Parathyroid adenoma (tissue), 2 donors: ENCODE measurements at regions not wholly inside any gene's neighbourhood (a gene's known extent, or its start where the extent isn't known, plus 50 kb on each side); places are given as distances from the start of the nearest gene placed in this dataset.

Experiments
- H2AFZ ChIP-seq: fragments of 300-600 bp; sonication (generic); one replicate; pipeline ENCODE4 v1.7.0; 2017; ENCODE audit warnings: antibody characterized with exemption, mild to moderate bottlenecking
- H3K27ac ChIP-seq: fragments of 300-600 bp; sonication (generic); one replicate; pipeline ENCODE4 v1.7.0; 2017
- H3K27me3 ChIP-seq: fragments of 300-600 bp; sonication (generic); one replicate; pipeline ENCODE4 v1.7.0; 2017; ENCODE audit warnings: low read length; ENCODE audit not compliant: control insufficient read depth, insufficient read depth
- H3K36me3 ChIP-seq: fragments of 300-600 bp; sonication (generic); one replicate; pipeline ENCODE4 v1.7.0; 2017; ENCODE audit warnings: low read length; ENCODE audit not compliant: control insufficient read depth, insufficient read depth
- H3K4me1 ChIP-seq: fragments of 300-600 bp; sonication (generic); one replicate; pipeline ENCODE4 v1.7.0; 2017; ENCODE audit warnings: control low read depth
- H3K4me2 ChIP-seq: fragments of 300-600 bp; sonication (generic); one replicate; pipeline ENCODE4 v1.7.0; 2017; ENCODE audit warnings: low read length
- H3K4me3 ChIP-seq: fragments of 300-600 bp; sonication (generic); one replicate; pipeline ENCODE4 v1.7.0; 2017; ENCODE audit warnings: low read depth, low read length
- H3K79me2 ChIP-seq: fragments of 300-600 bp; sonication (generic); one replicate; pipeline ENCODE4 v1.7.0; 2017; ENCODE audit warnings: control low read depth
- H3K9ac ChIP-seq: fragments of 300-600 bp; sonication (generic); one replicate; pipeline ENCODE4 v1.7.0; 2017; ENCODE audit warnings: mild to moderate bottlenecking
- H3K9me3 ChIP-seq: fragments of 300-600 bp; sonication (generic); one replicate; pipeline ENCODE4 v1.7.0; 2017; ENCODE audit warnings: low read length; ENCODE audit not compliant: control insufficient read depth
- CTCF ChIP-seq: fragments of 300-600 bp; sonication (generic); IDR thresholded peaks from one replicate; pipeline ENCODE4 v1.7.0; 2017; ENCODE audit warnings: antibody characterized with exemption, mild to moderate bottlenecking
- donor health status: primary hyperparathyroidism.

GRCh38 chr7:130843703-130844102 lies 109.7 kb upstream of the KLF14 start:
- TF ChIP-seq CTCF = no peak
- Histone ChIP-seq H3K27ac (no peak overlapping the region), H3K36me3 (no peaks in the 10 kb centered on the region), H3K79me2 (no peaks in the 10 kb centered on the region), H3K4me3 (no peak overlapping the region), H3K4me1 (no peaks in the 10 kb centered on the region), H3K4me2 (no peak overlapping the region), H3K27me3 (no peaks in the 10 kb centered on the region), H3K9me3 (no peaks in the 10 kb centered on the region), H2AFZ (no peak overlapping the region), H3K9ac (no peak overlapping the region)

GRCh38 chr7:130844811-130845580 lies 111.0 kb upstream of the KLF14 start:
- no peak overlapping the region for H3K9ac ChIP-seq
- no peak overlapping the region for H3K27ac ChIP-seq
- H3K79me2 ChIP-seq = no peaks in the 10 kb centered on the region
- no peak overlapping the region for H2AFZ ChIP-seq
- no peaks in the 10 kb centered on the region for H3K36me3 ChIP-seq
- no peaks in the 10 kb centered on the region for H3K27me3 ChIP-seq
- H3K4me2 ChIP-seq = no peak overlapping the region
- no peak overlapping the region for H3K4me3 ChIP-seq
- no peaks in the 10 kb centered on the region for H3K9me3 ChIP-seq
- no peak for TF ChIP-seq CTCF
- no peaks in the 10 kb centered on the region for H3K4me1 ChIP-seq

- Histone ChIP-seq H3K27ac (no peak overlapping the region), H2AFZ (no peak overlapping the region), H3K79me2 (no peaks in the 10 kb centered on the region), H3K9ac (no peak overlapping the region), H3K4me3 (no peak overlapping the region), H3K36me3 (no peaks in the 10 kb centered on the region), H3K9me3 (no peaks in the 10 kb centered on the region), H3K27me3 (no peaks in the 10 kb centered on the region), H3K4me1 (no peaks in the 10 kb centered on the region), H3K4me2 (no peak overlapping the region)
- no peak for TF ChIP-seq CTCF
These were observed 111.6 kb upstream of the KLF14 start for GRCh38 chr7:130845581-130846085.

- Histone ChIP-seq H3K9me3 (no peaks in the 10 kb centered on the region), H3K9ac (no peak overlapping the region), H3K4me2 (no peak overlapping the region), H3K4me1 (no peaks in the 10 kb centered on the region), H3K27me3 (no peaks in the 10 kb centered on the region), H3K4me3 (no peak overlapping the region), H2AFZ (no peak overlapping the region), H3K27ac (no peak overlapping the region), H3K36me3 (no peaks in the 10 kb centered on the region), H3K79me2 (no peaks in the 10 kb centered on the region)
- TF ChIP-seq CTCF = no peak
These were observed 115.6 kb upstream of the KLF14 start for GRCh38 chr7:130849604-130850003.

- Histone ChIP-seq H3K36me3 (no peaks in the 10 kb centered on the region), H3K9me3 (no peaks in the 10 kb centered on the region), H3K9ac (no peak overlapping the region), H3K27me3 (no peaks in the 10 kb centered on the region), H2AFZ (no peak overlapping the region), H3K4me1 (no peaks in the 10 kb centered on the region), H3K4me2 (no peak overlapping the region), H3K27ac (no peak overlapping the region), H3K4me3 (no peak overlapping the region), H3K79me2 (no peaks in the 10 kb centered on the region)
- TF ChIP-seq CTCF = no peak
These were observed 116.9 kb upstream of the KLF14 start for GRCh38 chr7:130850956-130851355.
